ENCODE measurements at regions not wholly inside any gene's neighbourhood (a gene's known extent, or its start where the extent isn't known, plus 50 kb on each side); places are given as distances from the start of the nearest gene placed in this dataset.

DNA sequence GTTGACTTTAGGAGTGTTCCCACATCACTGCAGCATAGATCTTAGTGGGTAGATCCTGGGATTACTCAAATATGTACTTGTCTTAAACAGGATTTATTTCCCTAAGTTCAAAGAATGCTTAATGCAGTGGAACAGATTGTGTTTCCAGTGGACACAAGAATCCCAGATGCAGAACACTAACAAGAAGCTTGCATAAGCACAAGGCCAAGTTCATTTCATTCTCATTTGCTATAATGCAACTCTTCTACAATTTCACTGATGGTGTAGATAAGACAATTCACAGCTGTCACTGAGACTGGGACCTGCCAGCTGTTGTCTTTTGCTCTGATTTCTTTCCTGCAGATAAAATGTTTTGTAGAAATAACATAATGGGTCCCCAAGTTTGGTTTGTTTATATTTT lies 225.6 kb downstream of the NFKBIZ start:
- TF ChIP-seq, protein P1, sequence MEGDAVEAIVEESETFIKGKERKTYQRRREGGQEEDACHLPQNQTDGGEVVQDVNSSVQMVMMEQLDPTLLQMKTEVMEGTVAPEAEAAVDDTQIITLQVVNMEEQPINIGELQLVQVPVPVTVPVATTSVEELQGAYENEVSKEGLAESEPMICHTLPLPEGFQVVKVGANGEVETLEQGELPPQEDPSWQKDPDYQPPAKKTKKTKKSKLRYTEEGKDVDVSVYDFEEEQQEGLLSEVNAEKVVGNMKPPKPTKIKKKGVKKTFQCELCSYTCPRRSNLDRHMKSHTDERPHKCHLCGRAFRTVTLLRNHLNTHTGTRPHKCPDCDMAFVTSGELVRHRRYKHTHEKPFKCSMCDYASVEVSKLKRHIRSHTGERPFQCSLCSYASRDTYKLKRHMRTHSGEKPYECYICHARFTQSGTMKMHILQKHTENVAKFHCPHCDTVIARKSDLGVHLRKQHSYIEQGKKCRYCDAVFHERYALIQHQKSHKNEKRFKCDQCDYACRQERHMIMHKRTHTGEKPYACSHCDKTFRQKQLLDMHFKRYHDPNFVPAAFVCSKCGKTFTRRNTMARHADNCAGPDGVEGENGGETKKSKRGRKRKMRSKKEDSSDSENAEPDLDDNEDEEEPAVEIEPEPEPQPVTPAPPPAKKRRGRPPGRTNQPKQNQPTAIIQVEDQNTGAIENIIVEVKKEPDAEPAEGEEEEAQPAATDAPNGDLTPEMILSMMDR (conservative IDR thresholded peaks at IDR 0.05 in 1 of 2, IDR thresholded peaks at IDR 0.05 in 1 of 2; ENCODE audit: low read depth in 1 of 2, low read length in 2 of 2) = no peak
- no peak for TF ChIP-seq EZH2 (IDR thresholded peaks at IDR 0.05; ENCODE audit: low read length, missing control alignments)

Data from fibroblast of lung (primary cell).